HT-29 (cell line): ENCODE measurements at regions not wholly inside any gene's neighbourhood (a gene's known extent, or its start where the extent isn't known, plus 50 kb on each side); places are given as distances from the start of the nearest gene placed in this dataset.

Source experiments
- DNase-seq: peaks from one replicate; pipeline ENCODE4 v3.0.0-alpha.2; 2015; ENCODE audit warnings: low spot score

- DNase-seq: no peak
Observed at GRCh38 chr9:88754452-88754851, 219.5 kb downstream of the NXNL2 start.

GRCh38 chr9:88754886-88755285, 219.9 kb downstream of the NXNL2 start:
- DNase-seq: no peak

- DNase-seq: no peak
Observed at GRCh38 chr9:88757406-88758010, 222.5 kb downstream of the NXNL2 start.

GRCh38 chr9:88759364-88759763, 224.4 kb downstream of the NXNL2 start:
- DNase-seq: no peak

GRCh38 chr9:88766778-88767503, 224.3 kb upstream of the S1PR3 start:
- DNase-seq: peak; percentile 3

- DNase-seq: no peak
Observed at GRCh38 chr9:88767504-88767790, 223.8 kb upstream of the S1PR3 start.

- no peak for DNase-seq
Observed at GRCh38 chr9:88772575-88772974, 218.7 kb upstream of the S1PR3 start.

- DNase-seq: no peak
Observed at GRCh38 chr9:88773126-88773525, 218.1 kb upstream of the S1PR3 start.

GRCh38 chr9:88773627-88774244, 217.5 kb upstream of the S1PR3 start:
- no peak for DNase-seq

GRCh38 chr9:88775037-88775471, 216.2 kb upstream of the S1PR3 start:
- DNase-seq: no peak

- DNase-seq: no peak
Observed at GRCh38 chr9:88775559-88775958, 215.7 kb upstream of the S1PR3 start.

- DNase-seq: no peak
Observed at GRCh38 chr9:88775966-88776365, 215.3 kb upstream of the S1PR3 start.

GRCh38 chr9:88776717-88777497, 214.4 kb upstream of the S1PR3 start:
- DNase-seq: no peak

GRCh38 chr9:88777498-88778312, 213.6 kb upstream of the S1PR3 start:
- no peak for DNase-seq

- no peak for DNase-seq
Observed at GRCh38 chr9:88781628-88782391, 209.5 kb upstream of the S1PR3 start.

GRCh38 chr9:88782931-88783710, 208.1 kb upstream of the S1PR3 start:
- DNase-seq: no peak

GRCh38 chr9:88783711-88784083, 207.6 kb upstream of the S1PR3 start:
- DNase-seq: no peak

GRCh38 chr9:88784960-88785359, 206.3 kb upstream of the S1PR3 start:
- DNase-seq: no peak

GRCh38 chr9:88786291-88787079, 204.8 kb upstream of the S1PR3 start:
- DNase-seq: no peak
